Heart right ventricle (tissue), 16 donors: ENCODE measurements at regions not wholly inside any gene's neighbourhood (a gene's known extent, or its start where the extent isn't known, plus 50 kb on each side); places are given as distances from the start of the nearest gene placed in this dataset.

Experiments used
- ATAC-seq, 8 donors: fragments of 200-7000 bp; cut with Tn5 transposase; one replicate each; pipeline ENCODE4 v1.9.1; 2020; ENCODE audit warnings: mild to moderate bottlenecking in 8 of 8, moderate library complexity in 8 of 8, moderate number of reproducible peaks in 1 of 8
- DNase-seq, 2 donors: peaks; one replicate each; pipeline ENCODE4 v3.0.0-alpha.2; 2020
- H3K27ac ChIP-seq, 10 donors: fragments of 200-600 bp; sonication (generic) in 2 of 10; one replicate each; pipeline versions ENCODE4 v1.5.0 to v1.8.0; 2020 to 2022; ENCODE audit warnings: mild to moderate bottlenecking in 3 of 10
- H3K27me3 ChIP-seq, 7 donors: fragments of 200-600 bp; one replicate each; pipeline ENCODE4 v1.8.0; 2021 to 2022; ENCODE audit warnings: mild to moderate bottlenecking in 2 of 7
- H3K36me3 ChIP-seq, 9 donors: fragments of 200-600 bp; sonication (generic) in 1 of 9; one replicate each; pipeline versions ENCODE4 v1.5.0 to v1.8.0; 2020 to 2022; ENCODE audit warnings: mild to moderate bottlenecking in 2 of 9
- H3K4me1 ChIP-seq, 9 donors: fragments of 200-600 bp; sonication (generic) in 1 of 9; one replicate each; pipeline versions ENCODE4 v1.5.0 to v1.8.0; 2020 to 2022; ENCODE audit warnings: mild to moderate bottlenecking in 4 of 9
- H3K4me3 ChIP-seq, 10 donors: fragments of 200-600 bp; sonication (generic) in 2 of 10; one replicate each; pipeline versions ENCODE4 v1.5.0 to v1.8.0; 2020 to 2022; ENCODE audit warnings: mild to moderate bottlenecking in 7 of 10, moderate library complexity in 2 of 10
- H3K9me3 ChIP-seq, 11 donors: fragments of 200-600 bp in 10 of 11; sonication (generic) in 2 of 11; one replicate each; pipeline versions ENCODE4 v1.5.0 to v1.8.0; 2013 to 2022; ENCODE audit warnings: mild to moderate bottlenecking in 2 of 11, control low read depth in 1 of 11, moderate library complexity in 1 of 11
- WGBS, 2 donors: extraction: QIAGEN DNeasy Blood & Tissue Kit; methylation state at CpG; one replicate each; pipeline ENCODE4 v1.1.7; 2013; ENCODE audit warnings: inconsistent platforms in 1 of 2; 5-methylcytosine and 5-hydroxymethylcytosine counted together
- intact Hi-C, 10 donors: fragments of 100-400 bp; cut with DNase I; formaldehyde crosslinking; loops; one replicate each; pipeline versions ENCODE4 v1.11.1 to v1.14.2; 2022
- TF ChIP-seq, protein P1 (sequence below), 9 donors: fragments of 200-600 bp; sonication (generic) in 2 of 9; IDR thresholded peaks; one replicate each; pipeline versions ENCODE4 v1.5.0 to v1.8.0; 2021 to 2022; ENCODE audit warnings: antibody characterized with exemption in 9 of 9, mild to moderate bottlenecking in 5 of 9, moderate library complexity in 1 of 9
- donor health status: Arrhythmogenic right ventricular cardiomyopathy.
- donor health status: ischemic (EF 13 %, LVEDD 7.1; RV severe dilation, severe dysfunction).
- donor health status: healthy with polysubstance abuse.
- donor health status: DM: no; HTN: yes; CAD: no.
- donor health status: DM: no; HTN: no; CAD: no.
- donor health status: ischemic (EF 25% LVEDD 6.9; RV normal size, moderate dysfunction).
- donor health status: ischemic (EF 25% LVEDD 5.7; RV mildly dilated, moderate dysfunction).
- donor health status: healthy.
- donor health status: DM: yes; HTN: yes; CAD: no.
- donor health status: Ischemic cardiomyopathy.
- donor health status: ischemic (EF 35%, LVEDD 5.7; RV mildly dilated, moderate dysfunction).
- donor health status: nonischemic (EF 11% LVEDD 7.7; RV severe dilation, severe dysfunction).
- donor health status: DM: yes; HTN: yes; CAD: no.
- donor health status: PGD.
- donor health status: ischemic (EF 29% LVEDD 5.4; RV normal size, mild dysfunction).
- donor health status: nonischemic (EF 23%, LVEDD 6.1; RV moderate dilation, normal function).

DNA sequence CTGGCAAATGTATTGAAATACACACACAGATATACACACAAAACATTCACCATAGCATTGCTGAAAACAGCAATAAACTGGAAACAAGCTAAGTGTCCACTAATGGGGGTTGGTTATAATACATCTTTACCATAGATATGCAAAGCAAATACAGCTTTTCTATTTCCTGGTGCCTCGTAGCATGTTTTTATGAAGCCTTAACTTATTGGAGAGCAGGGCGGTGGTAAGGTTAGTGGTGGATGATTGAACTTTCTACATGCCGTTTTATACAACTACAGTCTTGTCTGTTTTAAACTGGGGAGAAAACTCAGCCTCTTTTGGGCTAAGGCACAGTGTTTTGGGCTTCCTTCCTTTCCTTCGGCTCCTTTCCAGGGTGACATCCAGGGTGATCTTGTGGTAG, 104.5 kb downstream of the NR2F2 start:
- Histone ChIP-seq H3K27ac (no peak overlapping the region), H3K36me3 (no peaks in the 10 kb centered on the region), H3K9me3 (no peaks in the 10 kb centered on the region), H3K4me1 (no peaks in the 10 kb centered on the region), H3K27me3 (peaks cover 0 to 5% (median 0%) of the 10 kb centered on the region in 7 donors), H3K4me3 (no peak overlapping the region)
- intact Hi-C loops: no loop called here
- ATAC-seq: no peak
- no peak for DNase-seq
- 82 to 87% methylated on average over 4 of the region's 4 CpGs for WGBS, 2 donors
- TF ChIP-seq, protein P1, sequence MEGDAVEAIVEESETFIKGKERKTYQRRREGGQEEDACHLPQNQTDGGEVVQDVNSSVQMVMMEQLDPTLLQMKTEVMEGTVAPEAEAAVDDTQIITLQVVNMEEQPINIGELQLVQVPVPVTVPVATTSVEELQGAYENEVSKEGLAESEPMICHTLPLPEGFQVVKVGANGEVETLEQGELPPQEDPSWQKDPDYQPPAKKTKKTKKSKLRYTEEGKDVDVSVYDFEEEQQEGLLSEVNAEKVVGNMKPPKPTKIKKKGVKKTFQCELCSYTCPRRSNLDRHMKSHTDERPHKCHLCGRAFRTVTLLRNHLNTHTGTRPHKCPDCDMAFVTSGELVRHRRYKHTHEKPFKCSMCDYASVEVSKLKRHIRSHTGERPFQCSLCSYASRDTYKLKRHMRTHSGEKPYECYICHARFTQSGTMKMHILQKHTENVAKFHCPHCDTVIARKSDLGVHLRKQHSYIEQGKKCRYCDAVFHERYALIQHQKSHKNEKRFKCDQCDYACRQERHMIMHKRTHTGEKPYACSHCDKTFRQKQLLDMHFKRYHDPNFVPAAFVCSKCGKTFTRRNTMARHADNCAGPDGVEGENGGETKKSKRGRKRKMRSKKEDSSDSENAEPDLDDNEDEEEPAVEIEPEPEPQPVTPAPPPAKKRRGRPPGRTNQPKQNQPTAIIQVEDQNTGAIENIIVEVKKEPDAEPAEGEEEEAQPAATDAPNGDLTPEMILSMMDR (IDR thresholded peaks at IDR 0.05): no peak

DNA sequence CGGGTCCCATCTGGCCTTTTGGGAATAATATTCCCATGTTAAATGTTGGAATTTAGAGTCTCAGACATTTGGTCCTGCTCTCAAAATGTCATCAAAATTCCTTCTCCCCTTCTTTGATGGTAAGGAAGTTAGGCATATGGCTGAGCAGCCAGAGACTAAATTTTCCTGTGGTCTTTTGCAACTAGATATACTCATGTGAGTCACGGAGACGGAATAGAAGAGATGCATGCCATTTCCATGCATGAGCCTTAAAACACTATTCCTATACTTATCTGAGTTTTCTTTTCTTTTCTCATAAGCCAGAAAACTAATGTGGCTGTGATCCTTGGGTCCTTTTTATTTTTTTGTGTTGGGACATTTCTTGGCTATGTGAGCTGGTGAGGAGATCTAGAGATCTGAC, 105.3 kb downstream of the NR2F2 start:
- H3K27me3 ChIP-seq: peaks cover 0 to 10% (median 0%) of the 10 kb centered on the region in 7 donors
- no peaks in the 10 kb centered on the region for H3K4me1 ChIP-seq
- intact Hi-C loops: no loop called here
- H3K9me3 ChIP-seq: no peaks in the 10 kb centered on the region
- ATAC-seq: no peak
- no peak overlapping the region for H3K4me3 ChIP-seq
- no peaks in the 10 kb centered on the region for H3K36me3 ChIP-seq
- H3K27ac ChIP-seq: no peak overlapping the region
- TF ChIP-seq, protein P1 (IDR thresholded peaks at IDR 0.05): no peak
- 85 to 87% methylated on average over 3 of the region's 3 CpGs for WGBS, 2 donors
- no peak for DNase-seq

DNA sequence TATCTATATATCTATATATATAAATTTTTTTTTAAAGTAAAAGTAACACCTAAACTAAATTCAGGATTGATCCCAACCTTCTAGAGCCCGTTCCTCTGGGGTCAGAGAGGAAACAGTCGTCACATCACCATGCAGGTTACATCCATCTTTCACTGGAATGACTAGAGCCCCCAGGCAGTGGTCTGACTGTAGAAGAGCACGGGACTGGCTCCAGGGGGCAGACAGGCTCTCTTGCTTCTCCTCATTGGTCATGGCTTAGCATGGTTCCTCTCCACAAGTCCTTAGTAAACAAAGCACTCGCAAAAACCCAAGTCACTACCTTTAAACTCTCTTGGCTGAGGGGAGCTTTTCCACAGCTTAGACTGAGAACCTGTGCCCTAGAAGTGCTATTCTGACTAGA, 110.5 kb downstream of the NR2F2 start:
- 84 to 85% methylated on average over 4 of the region's 4 CpGs for WGBS, 2 donors
- H3K4me1 ChIP-seq: no peaks in the 10 kb centered on the region
- peaks cover 0 to 12% (median 5%) of the 10 kb centered on the region in 7 donors for H3K27me3 ChIP-seq
- TF ChIP-seq, protein P1 (IDR thresholded peaks at IDR 0.05): no peak
- no peaks in the 10 kb centered on the region for H3K36me3 ChIP-seq
- ATAC-seq (no peak), DNase-seq (no peak)
- no peak overlapping the region for H3K27ac ChIP-seq
- intact Hi-C loops: no loop called here
- no peak overlapping the region for H3K4me3 ChIP-seq
- H3K9me3 ChIP-seq: no peaks in the 10 kb centered on the region

DNA sequence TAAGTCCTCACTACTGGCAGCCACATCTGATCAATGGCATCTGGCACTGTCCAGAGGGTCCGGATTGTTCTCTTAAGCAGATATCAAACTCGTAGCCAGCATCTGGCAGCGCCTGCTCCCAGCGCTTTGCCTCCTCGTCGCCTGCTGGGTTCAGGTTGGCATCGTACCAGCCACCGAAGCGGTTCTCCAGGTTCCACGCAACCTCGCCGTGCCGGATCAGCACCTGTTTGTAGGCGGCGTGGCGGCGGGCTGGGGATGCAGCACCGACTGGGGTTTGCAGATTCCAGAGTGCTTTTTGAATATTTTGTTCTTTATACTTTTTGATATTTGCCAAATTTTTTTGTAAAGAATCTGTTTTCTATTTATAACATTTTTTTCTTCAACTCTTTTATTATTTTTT, 111.6 kb downstream of the NR2F2 start:
- H3K36me3 ChIP-seq: no peaks in the 10 kb centered on the region
- H3K4me1 ChIP-seq: no peaks in the 10 kb centered on the region
- DNase-seq (no peak), ATAC-seq (no peak)
- TF ChIP-seq, protein P1 (IDR thresholded peaks at IDR 0.05): no peak
- no peaks in the 10 kb centered on the region for H3K9me3 ChIP-seq
- no peak overlapping the region for H3K4me3 ChIP-seq
- WGBS, 2 donors: 93 to 94% methylated on average over 18 of the region's 18 CpGs
- peaks cover 0 to 18% (median 5%) of the 10 kb centered on the region in 7 donors for H3K27me3 ChIP-seq
- intact Hi-C loops: no loop called here
- no peak overlapping the region for H3K27ac ChIP-seq
